Inflammatory macrophage treated with lipopolysaccharide for 1 hour (primary cell): ENCODE measurements at regions not wholly inside any gene's neighbourhood (a gene's known extent, or its start where the extent isn't known, plus 50 kb on each side); places are given as distances from the start of the nearest gene placed in this dataset.
"Not testable (repeated sequence)": the region's sequence is repeated elsewhere in the genome, so short reads cannot be mapped to it uniquely, and the experiment has no call there.

Source experiments
- DNase-seq, 2 donors: peaks; one replicate each; pipeline ENCODE4 v3.0.0-alpha.2; 2020 to 2022

DNA sequence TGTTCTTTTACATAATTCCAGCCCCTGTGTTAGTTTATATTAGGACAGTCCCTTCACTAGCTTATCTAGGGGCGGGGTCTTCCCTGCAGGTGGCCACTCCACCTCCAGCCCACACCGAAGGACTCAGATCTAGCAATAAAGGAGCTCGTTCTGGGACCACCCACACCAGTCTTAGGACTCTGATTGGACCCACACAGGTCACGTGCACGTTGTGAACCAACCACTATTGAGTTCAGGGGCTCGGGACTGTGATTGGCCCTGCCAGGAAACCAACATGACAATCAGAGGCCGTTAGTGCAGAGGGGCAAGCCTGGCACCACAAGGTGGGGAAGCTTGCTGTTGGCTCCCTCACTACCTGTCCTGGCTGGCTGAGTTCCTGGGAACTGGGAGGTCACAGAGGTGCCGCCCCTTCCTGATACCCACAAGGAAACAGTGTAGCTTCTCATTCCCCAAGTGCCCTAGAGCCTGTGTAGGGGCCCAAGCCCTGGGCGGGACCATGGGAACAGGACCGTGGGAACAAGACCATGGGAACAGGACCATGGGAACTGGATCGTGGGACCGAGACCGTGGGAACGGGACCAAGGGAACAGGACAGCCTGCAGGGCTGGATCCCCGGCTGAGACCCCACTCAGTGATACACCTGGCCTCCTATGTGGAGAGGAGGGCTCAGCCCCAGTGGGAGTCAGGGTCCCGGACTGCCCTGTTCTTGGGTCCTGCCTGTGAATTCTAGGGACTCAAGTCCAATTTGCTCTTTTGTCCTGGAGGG is 297.8 kb downstream of the ADGRD1 start:
- DNase-seq, result no peak

DNA sequence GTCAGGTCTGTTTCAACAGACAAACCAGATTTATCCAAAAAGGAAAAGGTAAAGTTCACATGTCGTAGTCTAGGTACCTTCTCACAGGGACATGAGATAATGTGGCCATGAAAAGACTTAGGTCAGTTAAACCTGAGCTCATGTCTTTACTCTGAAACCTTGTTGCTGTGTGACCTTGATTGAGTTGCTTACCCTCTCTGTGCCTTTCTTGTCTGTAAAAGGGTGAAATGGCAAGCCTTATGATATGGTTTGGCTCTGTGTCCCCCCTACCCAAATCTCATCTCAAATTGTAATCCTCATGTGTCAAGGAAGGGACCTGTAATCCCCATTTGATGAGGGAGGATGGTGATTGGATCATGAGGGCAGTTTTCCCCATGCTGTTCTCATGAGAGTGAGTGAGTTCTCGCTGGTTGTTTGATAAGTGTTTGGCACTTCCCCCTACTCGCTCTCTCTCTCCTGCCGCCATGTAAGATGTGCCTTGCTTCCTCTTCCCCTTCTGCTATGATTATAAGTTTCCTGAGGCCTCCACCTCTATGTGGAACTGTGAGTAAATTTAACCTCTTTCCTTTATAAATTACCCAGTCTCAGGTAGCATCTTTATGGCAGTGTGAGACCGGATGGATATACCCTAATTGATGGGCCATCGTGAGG is 299.8 kb downstream of the ADGRD1 start:
- DNase-seq, result no peak

DNA sequence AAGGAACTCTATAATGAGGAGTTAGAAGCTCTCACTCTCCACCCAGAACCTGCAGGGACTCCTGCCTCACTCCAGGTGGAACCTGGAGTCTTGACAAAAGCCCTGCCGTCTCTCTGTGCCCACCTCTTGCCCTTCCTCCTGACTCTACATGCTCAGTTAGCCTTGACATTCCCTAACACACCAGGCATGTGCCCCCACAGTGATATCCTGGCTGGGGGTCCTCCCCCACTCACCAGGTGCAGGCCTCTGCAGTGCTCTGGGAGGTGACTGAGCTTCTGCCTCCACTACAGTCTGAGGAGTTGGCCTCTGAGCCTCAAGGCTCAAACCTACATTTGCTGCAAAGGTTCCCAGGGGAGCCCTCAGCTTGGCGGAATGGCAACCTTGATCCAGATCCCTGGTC is 300.7 kb downstream of the ADGRD1 start:
- no peak for DNase-seq

DNA sequence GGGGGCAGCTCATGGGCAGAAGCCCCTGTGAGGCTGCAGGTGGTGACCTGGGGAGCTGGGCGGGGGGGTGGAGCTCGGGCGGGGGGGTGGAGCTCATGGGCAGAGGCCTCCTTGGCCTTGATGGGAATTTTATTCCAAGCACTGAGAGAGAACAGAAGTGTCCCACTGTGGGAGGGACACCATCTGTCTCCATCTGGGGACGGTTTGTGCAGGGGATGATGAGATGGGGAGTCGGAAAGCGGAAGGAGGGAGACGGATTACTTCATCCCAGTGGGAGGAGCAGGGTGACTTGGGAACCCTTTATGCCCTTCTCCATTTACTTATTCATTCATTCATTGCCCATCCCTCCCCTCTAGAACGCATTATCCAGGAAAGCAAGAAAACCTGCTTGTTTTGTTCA is 304.7 kb downstream of the ADGRD1 start:
- no peak for DNase-seq

GRCh38 chr12:131260251-131260905 is 306.7 kb downstream of the ADGRD1 start:
- no peak for DNase-seq

DNA sequence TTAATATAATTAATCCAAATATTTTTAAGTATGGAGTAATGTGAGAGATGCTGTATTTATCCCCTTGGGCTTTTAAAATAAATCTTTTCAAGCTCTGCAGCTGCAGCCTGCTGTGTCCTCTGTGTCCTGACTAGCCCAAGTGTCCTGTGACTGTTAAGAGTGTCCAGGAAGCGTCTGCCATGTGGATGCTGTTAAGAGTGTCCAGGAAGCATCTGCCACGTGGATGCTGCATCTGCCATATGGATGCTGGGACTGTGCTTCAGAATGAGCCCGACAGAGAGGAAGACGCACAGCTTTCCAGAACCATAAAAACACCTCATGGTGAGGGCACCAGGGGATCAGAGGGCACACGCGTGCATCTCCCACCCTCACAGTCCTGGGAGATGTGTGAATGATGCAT is 307.2 kb downstream of the ADGRD1 start:
- DNase-seq, result no peak

GRCh38 chr12:131261906-131262305 is 308.2 kb downstream of the ADGRD1 start:
- DNase-seq, result no peak

GRCh38 chr12:131263626-131264025 is 309.9 kb downstream of the ADGRD1 start:
- no peak for DNase-seq

DNA sequence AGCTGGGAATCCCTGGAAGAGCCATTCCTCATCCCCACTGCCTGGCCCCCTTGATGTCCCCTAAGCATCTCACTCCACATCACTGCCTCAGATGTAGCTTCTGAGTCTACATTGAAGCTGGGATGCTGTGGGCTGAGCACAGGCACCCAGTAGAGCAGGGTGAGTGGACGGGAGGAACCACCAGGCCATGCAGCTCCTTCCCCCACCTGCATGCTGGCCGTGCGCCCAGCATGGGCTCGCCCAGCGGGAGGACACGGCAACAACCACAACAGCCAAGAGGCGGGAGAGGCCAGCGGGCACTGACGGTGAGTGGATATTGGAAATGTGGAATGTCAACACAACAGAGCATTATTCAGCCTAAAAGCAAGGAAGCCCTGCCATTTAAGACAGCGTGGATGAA is 310.9 kb downstream of the ADGRD1 start:
- no peak for DNase-seq

DNA sequence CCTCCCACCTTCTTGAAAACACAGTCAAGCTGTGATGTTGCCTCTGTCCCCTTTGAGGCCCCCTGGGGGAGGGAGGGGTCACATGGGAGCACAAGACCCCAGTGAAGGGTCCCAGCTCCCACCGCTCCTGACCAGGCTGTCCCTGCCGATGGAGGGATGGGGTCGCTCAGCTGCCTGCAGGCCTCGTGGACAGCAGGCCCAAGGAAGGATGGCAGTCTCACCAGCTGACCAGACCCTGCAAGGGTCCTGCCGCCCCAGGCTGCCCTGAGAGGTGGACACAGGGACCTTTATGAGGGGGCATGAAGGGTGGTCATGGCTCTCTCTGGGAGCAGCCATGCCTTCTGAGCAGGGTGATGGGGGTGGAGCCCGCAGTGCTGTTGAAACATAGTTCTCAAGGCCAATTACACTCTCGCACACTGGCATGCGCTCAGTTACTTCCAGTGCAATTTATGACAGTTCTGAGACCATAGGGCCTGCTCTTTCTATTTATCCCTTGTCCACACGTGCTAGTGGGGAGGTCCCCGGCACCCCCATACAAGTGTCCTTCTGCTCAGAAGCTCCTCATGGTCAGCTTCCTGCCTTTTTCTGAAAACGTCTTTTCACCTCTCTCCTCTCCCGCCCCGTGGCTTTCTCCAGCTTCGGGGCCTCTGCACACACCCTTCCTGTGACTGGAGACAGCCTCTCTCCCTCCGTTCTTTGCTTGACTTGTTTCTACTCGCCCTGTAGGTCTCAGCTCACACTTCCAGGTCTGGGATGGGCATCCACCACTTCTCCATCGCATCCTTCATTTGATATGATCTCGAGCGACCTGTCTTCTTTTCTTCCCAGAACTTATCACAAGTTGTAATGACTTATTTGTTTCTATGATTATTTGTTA is 313.1 kb downstream of the ADGRD1 start:
- DNase-seq, result no peak

DNA sequence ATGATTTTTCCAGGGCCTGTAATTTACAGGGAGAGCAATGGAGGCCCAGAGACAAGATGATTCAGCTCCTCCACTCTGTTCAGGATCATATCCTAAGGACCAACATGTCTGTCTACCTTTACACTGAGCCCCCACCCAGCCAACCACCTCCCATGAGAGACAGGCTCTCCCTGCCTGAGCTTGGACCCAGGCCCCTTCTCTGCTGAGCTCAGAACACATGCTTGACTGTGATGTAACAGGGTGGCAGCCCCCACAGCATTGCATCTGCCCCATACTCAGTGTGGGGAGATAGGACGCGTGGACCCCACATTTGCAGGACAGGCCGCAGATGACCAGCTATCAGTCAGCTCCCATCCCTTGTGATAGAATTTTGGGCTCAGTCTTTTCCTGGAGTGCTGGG is 313.9 kb downstream of the ADGRD1 start:
- DNase-seq, result no peak

GRCh38 chr12:131268123-131268522 is 314.4 kb downstream of the ADGRD1 start:
- not testable (repeated sequence) for DNase-seq

GRCh38 chr12:131268571-131268970 is 314.9 kb downstream of the ADGRD1 start:
- DNase-seq, result not testable (repeated sequence)

GRCh38 chr12:131269551-131269950 is 315.8 kb downstream of the ADGRD1 start:
- no peak for DNase-seq

- DNase-seq, result not testable (repeated sequence)
Observed at GRCh38 chr12:131269977-131270376, 316.3 kb downstream of the ADGRD1 start.

GRCh38 chr12:131271724-131272123 is 318.0 kb downstream of the ADGRD1 start:
- no peak for DNase-seq

DNA sequence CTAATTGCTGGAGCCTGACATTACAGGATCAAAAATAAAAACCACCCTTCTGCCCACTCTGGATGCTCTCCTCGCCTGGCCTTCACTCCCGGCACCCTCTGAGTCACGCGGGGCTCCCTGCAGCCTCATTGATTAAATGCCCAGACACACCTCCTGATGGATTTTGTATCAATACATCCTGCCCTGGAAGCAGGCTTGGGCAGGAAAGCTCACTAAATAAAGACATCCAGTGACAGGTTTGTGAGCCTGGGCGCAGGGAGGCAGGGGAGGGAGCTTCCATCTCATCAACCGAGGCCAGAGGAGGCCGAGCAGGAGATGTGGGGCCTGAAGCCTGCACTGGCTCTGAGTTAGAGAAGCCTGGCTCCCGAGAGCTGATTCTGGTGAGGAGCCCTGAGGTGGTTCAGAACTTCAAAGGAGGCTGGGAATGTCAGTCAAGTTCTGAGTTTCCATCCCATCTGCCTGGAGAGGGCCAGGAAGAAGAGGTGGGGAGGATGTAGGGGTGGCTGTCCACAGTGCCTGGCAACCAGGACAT is 318.6 kb downstream of the ADGRD1 start:
- not testable (repeated sequence) for DNase-seq

DNA sequence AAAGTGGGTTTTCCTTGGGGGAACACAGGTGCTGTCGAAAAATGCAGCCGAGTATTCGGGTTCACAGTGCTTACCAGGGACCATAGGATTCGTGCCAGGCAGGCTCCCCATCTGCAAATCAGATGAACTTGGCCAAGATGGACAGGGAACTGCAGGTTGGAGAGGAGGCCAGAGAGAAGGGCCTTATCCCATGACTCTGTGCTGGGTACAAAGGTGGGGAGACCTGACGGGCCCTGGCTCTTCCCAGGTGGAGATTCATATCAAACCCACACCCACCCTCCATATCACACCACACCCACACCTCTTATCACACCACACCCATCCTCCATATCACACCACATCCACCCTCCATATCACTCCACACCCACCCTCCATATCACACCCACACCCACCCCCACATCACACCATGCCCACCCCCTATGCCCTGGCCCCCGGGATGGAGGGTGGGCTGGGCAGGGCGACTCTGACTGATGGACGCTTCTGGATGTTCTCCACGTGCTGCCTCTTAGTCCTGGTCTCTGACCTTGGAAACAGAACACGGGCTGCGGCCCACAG is 319.7 kb downstream of the ADGRD1 start:
- no peak for DNase-seq

DNA sequence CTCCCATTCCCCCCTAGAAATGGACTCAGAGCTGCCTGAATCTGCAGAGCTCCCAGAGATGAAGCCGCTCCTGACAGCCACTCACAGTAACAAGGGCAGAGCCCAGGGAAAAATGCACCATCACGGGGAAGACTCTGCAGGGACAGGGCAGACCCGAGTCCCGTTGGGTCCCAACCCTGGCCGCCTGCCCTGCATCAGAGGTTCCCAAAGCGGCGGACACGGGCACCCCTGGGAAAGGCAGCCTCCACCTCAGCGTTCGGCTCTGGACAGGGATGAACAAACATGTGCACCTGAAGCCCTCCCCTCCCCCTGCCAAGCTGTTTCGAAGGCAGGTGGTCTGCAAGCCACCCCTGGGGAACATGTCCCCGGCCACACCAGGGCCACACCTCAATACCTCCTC is 320.4 kb downstream of the ADGRD1 start:
- DNase-seq, result no peak

- DNase-seq, result no peak
Observed at GRCh38 chr12:131274906-131275305, 321.2 kb downstream of the ADGRD1 start.

GRCh38 chr12:131275824-131276223 is 322.1 kb downstream of the ADGRD1 start:
- DNase-seq, result no peak

GRCh38 chr12:131276501-131277185 is 322.9 kb downstream of the ADGRD1 start:
- DNase-seq, result no peak
